ENCODE measurements at regions not wholly inside any gene's neighbourhood (a gene's known extent, or its start where the extent isn't known, plus 50 kb on each side); places are given as distances from the start of the nearest gene placed in this dataset.

DNA sequence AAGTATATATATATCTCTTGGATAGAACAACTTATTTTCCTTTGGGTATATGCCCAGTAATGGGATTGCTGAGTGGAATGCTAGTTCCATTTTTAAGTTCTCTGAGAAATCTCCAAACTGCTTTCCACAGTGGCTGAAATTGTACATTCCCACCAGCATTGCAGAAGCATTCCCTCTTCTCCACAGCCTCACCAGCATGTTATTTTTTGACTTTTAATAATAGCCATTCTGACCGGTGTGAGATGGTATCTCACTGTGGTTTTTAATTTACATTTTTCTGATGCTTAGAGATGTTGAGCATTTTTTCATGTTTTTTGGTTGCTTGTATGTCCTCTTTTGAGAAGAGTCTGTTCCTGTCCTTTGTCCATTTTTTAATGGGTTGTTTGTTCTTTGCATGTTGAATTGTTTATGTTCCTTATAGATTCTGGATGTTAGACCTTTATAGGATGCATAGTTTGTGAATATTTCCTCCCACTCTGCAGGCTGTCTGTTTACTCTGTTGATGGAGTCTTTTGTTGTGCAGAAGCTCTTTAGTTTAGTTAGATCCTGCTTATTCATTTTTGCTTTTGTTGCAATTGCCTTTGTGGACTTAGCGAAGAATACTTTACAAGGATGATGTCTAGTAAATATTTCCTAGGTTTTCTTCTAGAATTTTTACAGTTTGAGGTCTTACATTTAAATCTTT is 82.7 kb upstream of the NR2F2 start:
- H3K4me3 ChIP-seq, result no peak overlapping the region
- no peaks in the 10 kb centered on the region for H3K9me3 ChIP-seq
- H3K36me3 ChIP-seq, result no peaks in the 10 kb centered on the region
- intact Hi-C loops (cut with DNase I; ENCODE audit: low total_unique reads), result no loop called here
- TF ChIP-seq, protein P1, sequence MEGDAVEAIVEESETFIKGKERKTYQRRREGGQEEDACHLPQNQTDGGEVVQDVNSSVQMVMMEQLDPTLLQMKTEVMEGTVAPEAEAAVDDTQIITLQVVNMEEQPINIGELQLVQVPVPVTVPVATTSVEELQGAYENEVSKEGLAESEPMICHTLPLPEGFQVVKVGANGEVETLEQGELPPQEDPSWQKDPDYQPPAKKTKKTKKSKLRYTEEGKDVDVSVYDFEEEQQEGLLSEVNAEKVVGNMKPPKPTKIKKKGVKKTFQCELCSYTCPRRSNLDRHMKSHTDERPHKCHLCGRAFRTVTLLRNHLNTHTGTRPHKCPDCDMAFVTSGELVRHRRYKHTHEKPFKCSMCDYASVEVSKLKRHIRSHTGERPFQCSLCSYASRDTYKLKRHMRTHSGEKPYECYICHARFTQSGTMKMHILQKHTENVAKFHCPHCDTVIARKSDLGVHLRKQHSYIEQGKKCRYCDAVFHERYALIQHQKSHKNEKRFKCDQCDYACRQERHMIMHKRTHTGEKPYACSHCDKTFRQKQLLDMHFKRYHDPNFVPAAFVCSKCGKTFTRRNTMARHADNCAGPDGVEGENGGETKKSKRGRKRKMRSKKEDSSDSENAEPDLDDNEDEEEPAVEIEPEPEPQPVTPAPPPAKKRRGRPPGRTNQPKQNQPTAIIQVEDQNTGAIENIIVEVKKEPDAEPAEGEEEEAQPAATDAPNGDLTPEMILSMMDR (IDR thresholded peaks at IDR 0.05), result no peak
- TF ChIP-seq POLR2A (IDR thresholded peaks at IDR 0.05), result no peak
- no peak overlapping the region for H3K27ac ChIP-seq
- no peaks in the 10 kb centered on the region for H3K27me3 ChIP-seq
- no peak for DNase-seq
- no peaks in the 10 kb centered on the region for H3K4me1 ChIP-seq

DNA sequence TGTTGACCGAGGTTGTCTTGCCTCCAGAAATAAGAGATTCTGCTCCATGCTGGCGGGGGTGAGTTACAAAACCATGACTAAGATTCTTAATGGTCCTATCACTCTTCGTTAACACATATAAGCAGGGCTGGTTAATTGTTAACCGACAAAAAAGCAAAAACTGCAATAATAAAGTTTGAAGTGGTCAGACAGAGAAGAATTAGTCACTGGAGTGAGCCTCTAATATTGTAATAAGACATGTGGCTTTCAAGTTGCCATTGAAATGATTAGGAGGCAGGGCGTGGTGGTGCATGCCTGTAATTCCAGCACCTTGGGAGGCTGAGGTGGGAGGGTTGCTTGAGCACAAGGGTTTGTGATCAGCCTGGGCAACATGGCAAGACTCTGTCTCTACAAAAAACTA is 78.4 kb upstream of the NR2F2 start:
- no peaks in the 10 kb centered on the region for H3K27me3 ChIP-seq
- H3K4me3 ChIP-seq, result no peak overlapping the region
- TF ChIP-seq POLR2A (IDR thresholded peaks at IDR 0.05), result no peak
- TF ChIP-seq, protein P1 (IDR thresholded peaks at IDR 0.05), result no peak
- no peaks in the 10 kb centered on the region for H3K9me3 ChIP-seq
- intact Hi-C loops (cut with DNase I; ENCODE audit: low total_unique reads), result no loop called here
- H3K36me3 ChIP-seq, result no peaks in the 10 kb centered on the region
- H3K4me1 ChIP-seq, result no peaks in the 10 kb centered on the region
- H3K27ac ChIP-seq, result no peak overlapping the region
- DNase-seq, result no peak

DNA sequence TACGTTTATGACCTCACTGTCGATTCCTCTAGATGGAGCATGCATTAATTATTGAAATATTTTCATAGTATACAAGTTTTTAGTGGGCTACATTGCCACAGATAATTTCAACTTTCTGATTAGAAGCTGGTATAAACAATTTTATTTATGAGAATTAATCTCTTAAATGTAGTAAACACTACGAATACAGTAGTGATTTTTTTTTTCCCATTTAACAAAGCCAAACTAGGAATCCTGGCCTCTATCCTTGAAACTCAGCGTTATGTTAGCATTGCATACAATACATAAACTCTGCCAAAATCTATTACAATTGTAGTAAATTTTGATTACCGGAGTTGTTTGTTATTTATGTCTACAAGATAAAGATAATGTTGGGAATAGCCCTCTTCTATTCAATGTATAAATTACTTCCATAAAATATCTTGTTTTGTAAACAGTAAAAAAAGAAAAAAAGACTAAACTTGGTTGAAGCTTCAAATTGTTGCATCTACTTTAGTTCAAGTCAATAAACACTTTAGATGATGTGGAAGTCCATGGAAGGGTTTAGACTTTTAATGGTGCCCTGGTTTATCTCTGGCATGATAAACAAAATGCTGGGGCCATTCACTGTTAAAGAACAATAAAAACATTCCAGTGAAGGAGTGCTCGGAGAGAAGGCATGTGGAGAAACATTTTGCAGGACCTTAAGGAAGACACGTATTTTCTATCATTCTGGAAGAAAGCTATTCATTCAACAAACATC is 77.3 kb upstream of the NR2F2 start:
- no peak overlapping the region for H3K4me3 ChIP-seq
- DNase-seq, result no peak
- no peaks in the 10 kb centered on the region for H3K36me3 ChIP-seq
- intact Hi-C loops (cut with DNase I; ENCODE audit: low total_unique reads), result no loop called here
- no peaks in the 10 kb centered on the region for H3K9me3 ChIP-seq
- H3K27me3 ChIP-seq, result no peaks in the 10 kb centered on the region
- H3K27ac ChIP-seq, result no peak overlapping the region
- TF ChIP-seq, protein P1 (IDR thresholded peaks at IDR 0.05), result no peak
- no peak for TF ChIP-seq POLR2A (IDR thresholded peaks at IDR 0.05)
- H3K4me1 ChIP-seq, result no peaks in the 10 kb centered on the region

DNA sequence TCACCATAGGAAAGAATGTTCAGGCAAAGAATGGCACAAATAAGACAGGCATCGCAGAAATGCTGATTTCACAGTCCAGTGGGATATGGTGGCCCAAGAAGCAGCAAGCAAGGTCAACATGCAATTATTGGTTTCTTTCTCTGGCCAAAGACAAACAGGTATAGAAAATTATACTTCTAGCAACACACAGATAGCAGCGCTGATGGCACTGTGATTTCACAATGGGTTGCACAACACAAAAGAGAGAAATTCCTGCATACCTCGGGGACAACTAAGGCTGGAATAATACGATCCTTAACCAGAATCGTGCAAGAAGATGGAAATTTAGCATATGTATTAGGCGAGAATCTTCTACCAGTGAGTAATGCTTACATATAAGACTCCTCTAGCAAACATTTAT is 76.3 kb upstream of the NR2F2 start:
- intact Hi-C loops (cut with DNase I; ENCODE audit: low total_unique reads), result no loop called here
- Histone ChIP-seq H3K4me1 (no peaks in the 10 kb centered on the region), H3K27ac (no peak overlapping the region), H3K9me3 (no peaks in the 10 kb centered on the region), H3K36me3 (no peaks in the 10 kb centered on the region), H3K27me3 (no peaks in the 10 kb centered on the region), H3K4me3 (no peak overlapping the region)
- DNase-seq, result no peak
- TF ChIP-seq, protein P1 (IDR thresholded peaks at IDR 0.05), result no peak
- no peak for TF ChIP-seq POLR2A (IDR thresholded peaks at IDR 0.05)

DNA sequence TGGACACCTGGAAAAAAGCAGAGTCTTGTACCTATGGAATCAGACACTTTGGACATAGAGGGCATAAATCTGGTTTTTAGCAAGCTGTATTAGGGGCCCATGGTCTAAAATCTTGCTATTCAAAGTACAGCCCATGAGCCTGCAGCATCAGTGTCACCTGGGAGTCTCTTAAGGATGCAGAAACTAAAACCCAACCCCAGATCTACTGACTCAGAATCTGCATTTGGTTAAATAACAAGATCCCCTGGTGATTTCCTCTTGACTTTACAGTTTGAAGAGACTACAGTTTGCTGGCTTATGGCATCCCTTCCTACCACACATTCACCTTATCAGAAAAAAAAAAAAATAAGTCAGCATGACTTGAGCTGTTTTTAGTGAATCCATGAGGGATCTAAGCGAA is 74.9 kb upstream of the NR2F2 start:
- no peak overlapping the region for H3K27ac ChIP-seq
- DNase-seq, result no peak
- no peak overlapping the region for H3K4me3 ChIP-seq
- no peak for TF ChIP-seq POLR2A (IDR thresholded peaks at IDR 0.05)
- TF ChIP-seq, protein P1 (IDR thresholded peaks at IDR 0.05), result no peak
- no peaks in the 10 kb centered on the region for H3K36me3 ChIP-seq
- H3K4me1 ChIP-seq, result no peaks in the 10 kb centered on the region
- H3K9me3 ChIP-seq, result no peaks in the 10 kb centered on the region
- H3K27me3 ChIP-seq, result no peaks in the 10 kb centered on the region
- intact Hi-C loops (cut with DNase I; ENCODE audit: low total_unique reads), result no loop called here

Measured in uterus (tissue), 3 donors.